ENCODE measurements at regions not wholly inside any gene's neighbourhood (a gene's known extent, or its start where the extent isn't known, plus 50 kb on each side); places are given as distances from the start of the nearest gene placed in this dataset.

DNA sequence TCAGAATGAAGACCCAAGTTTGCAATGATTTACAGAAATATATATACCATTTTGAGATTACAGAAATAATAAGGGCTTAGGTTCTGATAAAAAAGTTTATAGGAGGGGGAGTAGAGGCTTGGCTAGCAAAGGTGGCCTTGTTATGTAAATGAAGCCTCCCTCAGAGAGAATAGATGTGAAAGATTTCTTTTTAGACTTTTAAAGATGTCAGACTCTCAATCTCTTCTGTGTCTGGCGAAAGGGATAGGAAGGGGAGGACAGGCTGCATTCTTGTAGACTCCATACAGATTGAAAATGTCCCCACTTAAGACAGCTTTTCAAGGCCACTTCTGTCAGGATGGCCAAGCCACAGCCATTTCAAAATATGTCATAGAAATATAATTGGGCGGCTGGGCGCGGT is 63.1 kb upstream of the CLINT1 start:
- no peak for DNase-seq

DNA sequence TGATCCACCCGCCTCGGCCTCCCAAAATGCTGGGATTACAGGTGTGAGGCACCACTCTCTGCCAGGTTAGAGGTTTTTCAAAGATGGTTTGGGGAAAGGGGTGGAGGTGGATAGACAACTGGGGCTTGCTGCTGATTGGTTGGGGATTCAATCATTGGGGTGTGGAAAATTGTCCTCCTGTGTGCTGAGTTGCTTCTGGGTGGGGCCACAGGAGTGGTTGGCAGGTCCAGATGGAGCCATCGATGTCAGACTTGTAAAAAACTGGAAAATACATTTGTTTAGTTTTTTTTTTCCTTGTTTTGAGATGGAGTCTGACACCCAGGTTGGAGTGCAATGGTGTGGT is 61.9 kb upstream of the CLINT1 start:
- DNase-seq: no peak

DNA sequence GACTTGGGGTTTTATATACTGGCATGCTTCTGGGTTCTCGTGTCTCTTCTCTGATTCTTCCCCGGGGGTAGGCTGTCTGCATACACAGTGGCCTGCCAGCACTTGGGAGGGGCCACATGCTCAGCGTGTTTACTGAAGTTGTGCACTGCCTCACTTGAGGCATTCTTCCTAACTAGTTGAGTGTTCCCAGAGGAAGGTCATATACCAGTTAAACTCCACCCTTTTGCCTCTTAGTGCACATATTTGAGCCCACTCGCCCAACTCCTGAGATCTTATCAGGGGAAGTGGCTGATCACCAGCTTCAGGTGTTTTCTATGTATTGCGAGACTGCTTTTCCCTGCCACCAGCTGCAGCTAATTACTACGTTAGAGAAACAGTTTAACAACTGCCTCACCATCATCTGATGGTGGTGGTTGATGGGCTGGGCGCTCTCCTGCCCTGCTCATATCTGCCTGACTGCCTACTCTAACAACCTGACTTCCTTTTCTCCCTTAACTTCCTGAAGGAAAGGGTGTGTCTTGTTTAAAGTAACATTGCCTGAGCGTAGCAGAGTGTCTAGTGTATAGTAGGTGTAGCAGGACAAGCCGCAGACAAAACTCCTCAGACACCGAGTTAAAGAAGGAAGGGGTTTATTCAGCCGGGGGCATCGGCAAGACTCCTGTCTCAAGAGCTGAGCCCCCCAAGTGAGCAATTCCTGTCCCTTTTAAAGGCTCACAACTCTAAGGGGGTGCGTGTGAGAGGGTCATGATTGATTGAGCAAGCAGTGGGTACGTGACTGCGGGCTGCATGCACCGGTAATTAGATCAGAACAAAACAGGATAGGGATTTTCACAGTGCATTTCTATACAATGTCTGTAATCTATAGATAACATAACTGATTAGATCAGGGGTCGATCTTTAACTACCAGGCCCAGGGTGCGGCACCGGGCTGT is 60.1 kb upstream of the CLINT1 start:
- DNase-seq: no peak

GRCh38 chr5:157917899-157918809 is 59.2 kb upstream of the CLINT1 start:
- peak; percentile 37 for DNase-seq

- no peak for DNase-seq
Observed at GRCh38 chr5:157917491-157917890, 58.5 kb upstream of the CLINT1 start.

- peak; percentile 78 for DNase-seq
Observed at GRCh38 chr5:157915638-157916037, 56.7 kb upstream of the CLINT1 start.

DNA sequence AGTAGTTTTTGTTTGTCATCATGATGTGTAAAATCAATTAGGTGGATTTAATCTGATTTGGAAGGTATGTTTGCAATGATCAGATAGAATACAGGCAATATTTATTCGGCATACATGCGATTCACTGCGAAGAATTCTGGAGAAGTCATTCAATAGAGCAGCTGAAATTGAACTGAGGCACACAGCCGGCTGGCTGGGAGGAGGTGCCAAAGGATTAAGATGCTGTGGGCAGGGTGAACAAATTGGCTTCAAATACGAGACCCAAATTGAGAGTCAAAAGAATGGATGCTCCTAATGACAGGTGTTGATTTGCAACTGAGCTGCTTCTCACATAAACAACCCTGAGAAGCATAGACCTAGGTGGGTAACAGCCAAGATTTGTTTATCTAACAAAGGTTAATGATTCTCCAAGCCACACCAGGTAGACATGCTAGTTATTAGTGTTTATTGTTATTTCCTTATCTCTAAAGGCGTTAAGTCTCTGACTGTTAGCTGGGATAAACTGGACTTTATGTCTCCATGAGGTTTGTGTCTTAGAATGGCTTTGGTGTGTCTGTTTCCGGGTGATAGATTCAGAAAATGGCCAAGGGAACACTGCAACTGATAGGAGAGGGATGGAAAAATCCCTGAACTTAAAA is 55.3 kb upstream of the CLINT1 start:
- no peak for DNase-seq

GRCh38 chr5:157913575-157913974 is 54.6 kb upstream of the CLINT1 start:
- no peak for DNase-seq

GRCh38 chr5:157912621-157913325 is 53.8 kb upstream of the CLINT1 start:
- DNase-seq: no peak

DNA sequence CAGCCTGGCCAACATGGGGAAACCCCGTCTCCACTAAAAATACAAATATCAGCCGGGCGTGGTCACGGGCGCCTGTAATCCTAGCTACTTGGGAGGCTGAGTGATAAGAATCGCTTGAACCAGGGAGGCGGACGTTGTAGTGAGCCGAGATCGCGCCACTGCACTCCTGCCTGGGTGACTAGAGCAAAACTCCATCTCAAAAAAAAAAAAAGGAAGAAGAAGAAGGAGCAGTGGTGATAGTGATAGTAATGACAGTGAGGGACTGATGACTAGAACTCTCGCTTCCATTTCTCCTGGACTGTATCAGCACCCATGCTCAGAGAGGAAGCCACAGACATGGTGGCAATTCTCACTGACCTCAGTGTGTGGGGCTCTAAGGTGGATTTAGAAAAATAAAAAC is 52.6 kb upstream of the CLINT1 start:
- no peak for DNase-seq

Data from SHP77 treated with DMSO at 0.1 percent for 48 hours (cell line).